Panc1 (cell line): ENCODE measurements at regions not wholly inside any gene's neighbourhood (a gene's known extent, or its start where the extent isn't known, plus 50 kb on each side); places are given as distances from the start of the nearest gene placed in this dataset.

ENCODE experiments used
- CTCF ChIP-seq: fragments of 450-650 bp; IDR thresholded peaks from 2 replicates; pipeline ENCODE4 v1.5.1; 2017; ENCODE audit warnings: mild to moderate bottlenecking
- REST ChIP-seq, 2 experiments: IDR thresholded peaks; 2 replicates each; pipeline ENCODE4 v1.6.1; 2011 to 2012; ENCODE audit warnings: low read depth in 2 of 2, control low read depth in 1 of 2, low read length in 1 of 2, mild to moderate bottlenecking in 1 of 2, moderate library complexity in 1 of 2; ENCODE audit not compliant: insufficient read depth in 1 of 2

GRCh38 chr18:40348196-40348595, 1606.8 kb upstream of the PIK3C3 start:
- no peak for TF ChIP-seq REST (IDR thresholded peaks at IDR 0.05; ENCODE audit: insufficient read depth in 1 of 2, low read depth in 2 of 2, low read length in 1 of 2)
- no peak for TF ChIP-seq CTCF
